ENCODE measurements at regions not wholly inside any gene's neighbourhood (a gene's known extent, or its start where the extent isn't known, plus 50 kb on each side); places are given as distances from the start of the nearest gene placed in this dataset.

DNA sequence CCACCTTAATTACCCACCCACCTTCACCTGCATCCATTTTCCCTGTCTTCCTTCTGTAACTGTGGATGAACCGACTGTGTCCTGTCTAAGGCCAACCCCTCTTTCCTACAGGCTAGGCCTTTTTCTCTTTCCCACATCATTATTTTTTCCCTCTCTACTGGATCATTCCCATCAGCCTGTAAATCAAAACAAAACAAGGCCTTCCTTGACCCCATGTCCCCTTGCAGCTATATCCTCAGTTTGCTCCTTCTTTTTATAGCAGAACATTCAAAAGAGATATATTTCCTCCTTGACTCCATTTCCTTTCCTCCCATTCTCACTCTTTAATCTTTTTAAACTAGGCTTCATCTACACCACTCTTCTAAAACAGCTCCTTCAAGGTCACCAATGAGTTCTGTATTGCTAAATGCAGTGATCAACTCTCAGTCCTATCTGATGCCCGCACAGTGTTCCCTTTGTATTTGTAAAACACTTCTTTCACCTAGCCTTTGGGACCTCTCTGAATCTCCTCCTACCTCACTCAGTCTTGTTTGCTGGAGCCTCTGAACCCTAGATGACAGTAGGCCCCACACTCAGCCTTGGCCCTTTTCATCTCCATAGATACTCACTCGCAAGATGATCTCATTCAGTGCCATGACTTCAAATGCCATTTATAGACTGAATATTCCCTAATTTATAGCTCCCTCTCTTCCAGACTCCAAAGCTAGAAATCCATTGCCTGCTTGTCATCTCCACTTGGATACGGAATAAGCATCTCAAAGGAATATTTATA lies 55.7 kb downstream of the CXCR4 start:
- no peaks in the 10 kb centered on the region for H3K9me3 ChIP-seq
- TF ChIP-seq POLR2A (IDR thresholded peaks at IDR 0.05) = no peak
- TF ChIP-seq, protein P1, sequence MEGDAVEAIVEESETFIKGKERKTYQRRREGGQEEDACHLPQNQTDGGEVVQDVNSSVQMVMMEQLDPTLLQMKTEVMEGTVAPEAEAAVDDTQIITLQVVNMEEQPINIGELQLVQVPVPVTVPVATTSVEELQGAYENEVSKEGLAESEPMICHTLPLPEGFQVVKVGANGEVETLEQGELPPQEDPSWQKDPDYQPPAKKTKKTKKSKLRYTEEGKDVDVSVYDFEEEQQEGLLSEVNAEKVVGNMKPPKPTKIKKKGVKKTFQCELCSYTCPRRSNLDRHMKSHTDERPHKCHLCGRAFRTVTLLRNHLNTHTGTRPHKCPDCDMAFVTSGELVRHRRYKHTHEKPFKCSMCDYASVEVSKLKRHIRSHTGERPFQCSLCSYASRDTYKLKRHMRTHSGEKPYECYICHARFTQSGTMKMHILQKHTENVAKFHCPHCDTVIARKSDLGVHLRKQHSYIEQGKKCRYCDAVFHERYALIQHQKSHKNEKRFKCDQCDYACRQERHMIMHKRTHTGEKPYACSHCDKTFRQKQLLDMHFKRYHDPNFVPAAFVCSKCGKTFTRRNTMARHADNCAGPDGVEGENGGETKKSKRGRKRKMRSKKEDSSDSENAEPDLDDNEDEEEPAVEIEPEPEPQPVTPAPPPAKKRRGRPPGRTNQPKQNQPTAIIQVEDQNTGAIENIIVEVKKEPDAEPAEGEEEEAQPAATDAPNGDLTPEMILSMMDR (IDR thresholded peaks at IDR 0.05) = no peak
- 66% methylated on average over 4 of the region's 4 CpGs for WGBS (ENCODE audit: insufficient coverage, low coverage, low lambda C conversion rate, missing lambda C conversion rate)
- H3K27me3 ChIP-seq = no peaks in the 10 kb centered on the region
- ATAC-seq (no peak), DNase-seq (no peak)
- intact Hi-C loops (cut with DNase I) = no loop called here
- no peaks in the 10 kb centered on the region for H3K4me1 ChIP-seq
- no peak overlapping the region for H3K4me3 ChIP-seq
- no peak overlapping the region for H3K27ac ChIP-seq
- H3K36me3 ChIP-seq = no peaks in the 10 kb centered on the region

DNA sequence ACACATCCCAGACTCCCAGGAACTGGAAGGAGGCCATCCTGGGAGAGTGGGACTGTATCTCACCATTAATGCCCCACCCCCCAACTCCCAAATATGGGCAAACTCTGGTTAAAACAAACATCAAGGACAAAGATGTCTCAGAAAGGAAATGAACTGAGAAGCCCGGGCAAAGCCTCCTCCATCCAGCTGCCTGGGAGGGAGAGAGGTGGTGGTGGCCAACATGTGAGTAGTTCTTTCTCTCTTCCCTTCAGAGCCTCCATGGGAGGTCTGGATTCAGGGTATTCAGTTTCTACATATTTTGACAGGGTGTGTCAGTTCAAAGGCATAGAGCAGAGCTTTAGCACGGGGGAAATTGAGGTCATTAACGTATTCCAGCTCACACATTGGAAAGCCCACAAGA lies 57.5 kb downstream of the CXCR4 start:
- intact Hi-C loops (cut with DNase I) = no loop called here
- Histone ChIP-seq H3K9me3 (no peaks in the 10 kb centered on the region), H3K27ac (no peak overlapping the region), H3K4me3 (no peak overlapping the region), H3K27me3 (no peaks in the 10 kb centered on the region), H3K36me3 (no peaks in the 10 kb centered on the region), H3K4me1 (no peaks in the 10 kb centered on the region)
- 57% methylated on average over 1 of the region's 3 CpGs for WGBS (ENCODE audit: insufficient coverage, low coverage, low lambda C conversion rate, missing lambda C conversion rate)
- DNase-seq (no peak), ATAC-seq (no peak)
- TF ChIP-seq POLR2A (IDR thresholded peaks at IDR 0.05) = no peak
- TF ChIP-seq, protein P1 (IDR thresholded peaks at IDR 0.05) = no peak

DNA sequence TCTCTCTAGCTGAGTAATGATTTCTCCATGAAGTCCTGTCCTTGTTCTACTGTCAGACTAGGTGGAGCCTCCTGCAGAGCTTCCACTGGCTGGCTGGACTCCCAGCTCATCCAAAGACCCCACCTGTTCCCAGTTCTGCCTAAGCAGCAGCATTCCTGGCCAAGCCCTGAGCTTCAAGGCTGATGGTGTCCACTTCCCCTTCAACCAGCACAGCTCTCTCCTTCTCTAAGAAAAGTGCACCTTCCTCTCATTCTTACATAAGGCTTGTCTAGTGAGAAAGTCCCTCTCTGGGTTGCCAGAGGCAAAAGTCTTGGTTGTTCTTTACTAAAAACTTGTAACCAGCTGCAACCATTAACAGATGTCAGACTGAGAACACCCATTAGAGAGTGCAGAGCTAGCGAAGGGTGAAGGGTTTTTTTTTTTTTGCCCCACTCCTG lies 58.9 kb downstream of the CXCR4 start:
- no peaks in the 10 kb centered on the region for H3K36me3 ChIP-seq
- no peaks in the 10 kb centered on the region for H3K4me1 ChIP-seq
- H3K9me3 ChIP-seq = no peaks in the 10 kb centered on the region
- no peak overlapping the region for H3K4me3 ChIP-seq
- ATAC-seq (no peak), DNase-seq (no peak)
- WGBS (ENCODE audit: insufficient coverage, low coverage, low lambda C conversion rate, missing lambda C conversion rate) = 82% methylated on average over 1 of the region's 1 CpG
- intact Hi-C loops (cut with DNase I) = no loop called here
- TF ChIP-seq POLR2A (IDR thresholded peaks at IDR 0.05) = no peak
- TF ChIP-seq, protein P1 (IDR thresholded peaks at IDR 0.05) = no peak
- no peak overlapping the region for H3K27ac ChIP-seq
- H3K27me3 ChIP-seq = no peaks in the 10 kb centered on the region

DNA sequence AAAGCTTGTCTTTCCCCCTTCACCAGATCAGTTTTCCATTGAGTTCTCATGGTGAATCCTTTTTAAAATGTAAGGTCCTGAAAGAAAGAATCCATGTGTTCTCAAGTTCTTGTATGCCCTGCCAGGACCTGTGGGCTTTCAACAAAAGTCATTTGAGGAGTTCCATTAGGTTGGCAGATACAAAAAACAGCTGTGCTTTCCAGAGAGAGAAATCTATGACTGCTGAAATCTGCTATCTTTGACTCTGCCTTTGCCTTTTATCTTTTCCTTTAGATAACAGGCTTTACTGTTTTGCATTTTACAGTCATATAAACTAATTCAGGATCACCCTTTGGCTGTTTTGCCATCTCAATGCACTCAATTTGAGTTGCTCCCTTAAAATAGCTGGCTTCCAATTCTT lies 59.7 kb downstream of the CXCR4 start:
- intact Hi-C loops (cut with DNase I) = no loop called here
- TF ChIP-seq, protein P1 (IDR thresholded peaks at IDR 0.05) = no peak
- TF ChIP-seq POLR2A (IDR thresholded peaks at IDR 0.05) = no peak
- no peak for DNase-seq

DNA sequence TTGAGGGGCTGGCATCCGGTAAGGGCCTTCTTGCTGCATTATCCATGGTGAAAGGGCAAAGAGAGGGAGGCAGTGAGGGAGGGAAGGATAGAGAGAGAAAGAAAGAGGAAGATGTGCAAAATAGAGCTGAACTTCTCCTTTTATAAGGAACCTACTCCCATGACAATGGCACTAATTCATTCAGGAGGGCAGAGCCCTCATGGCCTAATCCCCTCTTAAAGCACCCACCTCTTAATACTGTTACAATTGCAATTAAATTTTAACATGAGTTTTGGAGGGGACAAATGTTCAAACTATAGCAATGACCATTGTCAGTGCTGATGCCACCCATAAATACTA lies 60.2 kb downstream of the CXCR4 start:
- Histone ChIP-seq H3K4me1 (no peaks in the 10 kb centered on the region), H3K4me3 (no peak overlapping the region), H3K36me3 (no peaks in the 10 kb centered on the region), H3K27me3 (no peaks in the 10 kb centered on the region), H3K9me3 (no peaks in the 10 kb centered on the region), H3K27ac (no peak overlapping the region)
- DNase-seq (no peak), ATAC-seq (peak in 2 of 4 donors; percentile 18 to 38)
- intact Hi-C loops (cut with DNase I) = no loop called here
- WGBS (ENCODE audit: insufficient coverage, low coverage, low lambda C conversion rate, missing lambda C conversion rate) = 17% methylated on average over 1 of the region's 1 CpG
- TF ChIP-seq, protein P1 (IDR thresholded peaks at IDR 0.05) = no peak

More for the DNA sequence above, 59.7 kb downstream of the CXCR4 start:
- H3K27ac ChIP-seq = no peak overlapping the region
- no peaks in the 10 kb centered on the region for H3K27me3 ChIP-seq
- no peaks in the 10 kb centered on the region for H3K4me1 ChIP-seq
- no peaks in the 10 kb centered on the region for H3K9me3 ChIP-seq
- H3K36me3 ChIP-seq = no peaks in the 10 kb centered on the region
- no peak overlapping the region for H3K4me3 ChIP-seq
- no peak for ATAC-seq
